ENCODE measurements at regions not wholly inside any gene's neighbourhood (a gene's known extent, or its start where the extent isn't known, plus 50 kb on each side); places are given as distances from the start of the nearest gene placed in this dataset.

GRCh38 chr14:71220462-71220861 lies 313.2 kb downstream of the PCNX1 start:
- no peaks in the 10 kb centered on the region for H3K36me3 ChIP-seq (ENCODE audit: control insufficient read depth, insufficient read depth, low read length)
- H3K27ac ChIP-seq (ENCODE audit: low read length), result no peak overlapping the region
- no CpG with 5 or more reads among the region's 4 CpGs for whole genome bisulfite sequencing (ENCODE audit: insufficient coverage, insufficient read length)

DNA sequence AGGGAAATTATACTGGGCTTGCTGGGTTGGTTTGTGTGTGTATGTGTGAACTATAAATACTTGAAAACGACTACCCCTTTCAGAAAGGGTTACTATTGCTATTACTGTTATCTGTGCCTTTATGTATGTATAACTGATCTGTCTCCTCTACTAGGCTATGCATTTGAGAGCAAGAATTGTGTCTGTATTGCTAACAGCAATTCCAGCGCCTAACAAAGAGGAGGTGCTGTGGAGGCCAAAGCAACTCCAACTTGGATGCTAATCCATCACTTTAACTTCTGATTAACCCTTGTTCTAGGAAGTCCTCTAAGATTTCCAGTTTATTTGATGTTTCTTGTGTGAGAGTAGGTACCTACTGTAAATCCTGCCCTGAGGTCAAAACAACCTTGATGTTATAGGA lies 313.9 kb downstream of the PCNX1 start:
- DNase-seq (ENCODE audit: low read depth, low spot score), result no peak
- H3K9me3 ChIP-seq (ENCODE audit: control insufficient read depth, insufficient read depth, low read length), result no peaks in the 10 kb centered on the region
- H3K4me1 ChIP-seq (ENCODE audit: control insufficient read depth, insufficient read depth, low read length), result no peaks in the 10 kb centered on the region
- H3K36me3 ChIP-seq (ENCODE audit: control insufficient read depth, insufficient read depth, low read length), result no peaks in the 10 kb centered on the region
- H3K27me3 ChIP-seq (ENCODE audit: control insufficient read depth, insufficient read depth, low read length), result no peaks in the 10 kb centered on the region
- no peak overlapping the region for H3K27ac ChIP-seq (ENCODE audit: low read length)
- no CpG with 5 or more reads among the region's 2 CpGs for WGBS (ENCODE audit: insufficient coverage, insufficient read length)
- H3K4me3 ChIP-seq (ENCODE audit: low read length), result no peak overlapping the region

More at GRCh38 chr14:71220462-71220861, 313.2 kb downstream of the PCNX1 start:
- Histone ChIP-seq H3K27me3 (ENCODE audit: control insufficient read depth, insufficient read depth, low read length) (no peaks in the 10 kb centered on the region), H3K4me1 (ENCODE audit: control insufficient read depth, insufficient read depth, low read length) (no peaks in the 10 kb centered on the region), H3K4me3 (ENCODE audit: low read length) (no peak overlapping the region), H3K9me3 (ENCODE audit: control insufficient read depth, insufficient read depth, low read length) (no peaks in the 10 kb centered on the region)
- DNase-seq (ENCODE audit: low read depth, low spot score), result no peak

DNA sequence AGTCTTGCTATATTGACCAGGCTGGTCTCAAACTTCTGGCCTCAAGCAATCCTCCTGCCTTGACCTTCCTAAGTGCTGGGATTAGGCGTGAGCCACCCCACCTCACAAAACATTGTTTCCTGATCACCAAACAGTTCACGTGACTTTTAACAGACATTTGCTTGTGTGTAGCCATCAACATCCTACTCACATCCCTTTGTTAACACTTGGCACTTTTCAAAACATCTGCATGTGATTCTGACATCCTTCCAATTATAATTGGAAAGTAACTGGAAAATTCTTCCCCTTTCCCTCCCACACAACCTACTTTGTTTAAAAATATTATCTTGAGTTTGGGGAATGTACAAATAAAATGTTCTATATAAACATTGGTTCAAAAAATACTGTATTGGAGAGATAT lies 317.9 kb downstream of the PCNX1 start:
- H3K4me3 ChIP-seq (ENCODE audit: low read length), result no peak overlapping the region
- no peak overlapping the region for H3K27ac ChIP-seq (ENCODE audit: low read length)
- H3K36me3 ChIP-seq (ENCODE audit: control insufficient read depth, insufficient read depth, low read length), result no peaks in the 10 kb centered on the region
- no peaks in the 10 kb centered on the region for H3K4me1 ChIP-seq (ENCODE audit: control insufficient read depth, insufficient read depth, low read length)
- WGBS (ENCODE audit: insufficient coverage, insufficient read length), result no CpG with 5 or more reads among the region's 2 CpGs
- no peaks in the 10 kb centered on the region for H3K9me3 ChIP-seq (ENCODE audit: control insufficient read depth, insufficient read depth, low read length)
- DNase-seq (ENCODE audit: low read depth, low spot score), result no peak
- H3K27me3 ChIP-seq (ENCODE audit: control insufficient read depth, insufficient read depth, low read length), result no peaks in the 10 kb centered on the region

DNA sequence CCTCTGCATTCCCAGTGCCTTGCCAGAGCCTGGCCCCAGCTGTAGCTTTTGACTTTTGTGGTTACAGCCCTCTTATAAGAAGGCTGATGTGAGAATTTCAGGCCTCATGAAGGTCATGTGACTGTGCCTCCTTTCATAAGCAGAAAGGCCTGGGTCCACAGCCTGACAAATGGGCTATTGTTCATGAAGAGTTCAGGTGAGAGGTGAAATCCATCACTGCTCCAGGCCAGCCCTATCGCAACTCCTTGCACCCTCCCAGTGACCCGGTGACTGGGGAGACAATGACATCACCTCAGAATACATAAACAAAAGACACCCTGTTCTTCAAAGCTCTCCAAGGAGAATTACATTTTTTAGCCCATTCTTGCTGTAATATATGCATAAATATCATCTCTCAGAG lies 321.5 kb downstream of the PCNX1 start:
- Histone ChIP-seq H3K4me3 (ENCODE audit: low read length) (no peak overlapping the region), H3K27ac (ENCODE audit: low read length) (no peak overlapping the region), H3K36me3 (ENCODE audit: control insufficient read depth, insufficient read depth, low read length) (no peaks in the 10 kb centered on the region), H3K4me1 (ENCODE audit: control insufficient read depth, insufficient read depth, low read length) (no peaks in the 10 kb centered on the region), H3K9me3 (ENCODE audit: control insufficient read depth, insufficient read depth, low read length) (no peaks in the 10 kb centered on the region), H3K27me3 (ENCODE audit: control insufficient read depth, insufficient read depth, low read length) (no peaks in the 10 kb centered on the region)
- no CpG with 5 or more reads among the region's 2 CpGs for WGBS (ENCODE audit: insufficient coverage, insufficient read length)
- DNase-seq (ENCODE audit: low read depth, low spot score), result no peak

DNA sequence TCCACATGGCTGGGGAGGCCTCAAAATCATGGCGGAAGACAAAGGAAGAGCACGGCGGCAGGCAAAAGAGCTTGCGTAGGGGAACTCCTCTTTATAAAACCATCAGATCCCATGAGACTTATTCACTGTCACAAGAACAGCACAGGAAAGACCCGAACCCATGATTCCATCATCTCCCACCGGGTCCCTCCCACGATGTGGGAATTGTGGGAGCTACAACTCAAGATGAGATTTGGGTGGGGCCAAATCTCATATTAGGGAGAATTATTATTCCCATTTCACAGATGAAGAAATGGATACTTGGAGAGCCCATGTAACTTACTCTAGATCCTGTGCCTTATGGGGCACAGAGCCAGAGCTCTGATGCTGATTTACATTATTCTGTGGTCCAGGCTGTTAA lies 322.6 kb downstream of the PCNX1 start:
- Histone ChIP-seq H3K27ac (ENCODE audit: low read length) (no peak overlapping the region), H3K27me3 (ENCODE audit: control insufficient read depth, insufficient read depth, low read length) (no peaks in the 10 kb centered on the region), H3K9me3 (ENCODE audit: control insufficient read depth, insufficient read depth, low read length) (no peaks in the 10 kb centered on the region), H3K4me3 (ENCODE audit: low read length) (no peak overlapping the region), H3K4me1 (ENCODE audit: control insufficient read depth, insufficient read depth, low read length) (no peaks in the 10 kb centered on the region), H3K36me3 (ENCODE audit: control insufficient read depth, insufficient read depth, low read length) (no peaks in the 10 kb centered on the region)
- no CpG with 5 or more reads among the region's 7 CpGs for WGBS (ENCODE audit: insufficient coverage, insufficient read length)
- DNase-seq (ENCODE audit: low read depth, low spot score), result no peak

GRCh38 chr14:71230897-71231296 lies 323.6 kb downstream of the PCNX1 start:
- Histone ChIP-seq H3K27me3 (ENCODE audit: control insufficient read depth, insufficient read depth, low read length) (no peaks in the 10 kb centered on the region), H3K36me3 (ENCODE audit: control insufficient read depth, insufficient read depth, low read length) (no peaks in the 10 kb centered on the region), H3K4me3 (ENCODE audit: low read length) (no peak overlapping the region), H3K27ac (ENCODE audit: low read length) (no peak overlapping the region), H3K4me1 (ENCODE audit: control insufficient read depth, insufficient read depth, low read length) (no peaks in the 10 kb centered on the region), H3K9me3 (ENCODE audit: control insufficient read depth, insufficient read depth, low read length) (no peaks in the 10 kb centered on the region)
- no CpG with 5 or more reads among the region's 13 CpGs for WGBS (ENCODE audit: insufficient coverage, insufficient read length)
- no peak for DNase-seq (ENCODE audit: low read depth, low spot score)

GRCh38 chr14:71231521-71232393 lies 324.5 kb downstream of the PCNX1 start:
- H3K4me3 ChIP-seq (ENCODE audit: low read length), result no peak overlapping the region
- DNase-seq (ENCODE audit: low read depth, low spot score), result no peak
- H3K27me3 ChIP-seq (ENCODE audit: control insufficient read depth, insufficient read depth, low read length), result no peaks in the 10 kb centered on the region
- H3K36me3 ChIP-seq (ENCODE audit: control insufficient read depth, insufficient read depth, low read length), result no peaks in the 10 kb centered on the region
- no peaks in the 10 kb centered on the region for H3K4me1 ChIP-seq (ENCODE audit: control insufficient read depth, insufficient read depth, low read length)
- H3K9me3 ChIP-seq (ENCODE audit: control insufficient read depth, insufficient read depth, low read length), result no peaks in the 10 kb centered on the region
- H3K27ac ChIP-seq (ENCODE audit: low read length), result no peak overlapping the region
- WGBS (ENCODE audit: insufficient coverage, insufficient read length), result no CpG with 5 or more reads among the region's 16 CpGs

- Histone ChIP-seq H3K4me1 (ENCODE audit: control insufficient read depth, insufficient read depth, low read length) (no peaks in the 10 kb centered on the region), H3K4me3 (ENCODE audit: low read length) (no peak overlapping the region), H3K27me3 (ENCODE audit: control insufficient read depth, insufficient read depth, low read length) (no peaks in the 10 kb centered on the region), H3K9me3 (ENCODE audit: control insufficient read depth, insufficient read depth, low read length) (no peaks in the 10 kb centered on the region), H3K36me3 (ENCODE audit: control insufficient read depth, insufficient read depth, low read length) (no peaks in the 10 kb centered on the region), H3K27ac (ENCODE audit: low read length) (no peak overlapping the region)
- no peak for DNase-seq (ENCODE audit: low read depth, low spot score)
- WGBS (ENCODE audit: insufficient coverage, insufficient read length), result no CpG with 5 or more reads among the region's 12 CpGs
Observed at GRCh38 chr14:71232506-71232905, 325.2 kb downstream of the PCNX1 start.

GRCh38 chr14:71235875-71236274 lies 328.6 kb downstream of the PCNX1 start:
- no peak overlapping the region for H3K4me3 ChIP-seq (ENCODE audit: low read length)

GRCh38 chr14:71236487-71236886 lies 329.2 kb downstream of the PCNX1 start:
- no peaks in the 10 kb centered on the region for H3K36me3 ChIP-seq (ENCODE audit: control insufficient read depth, insufficient read depth, low read length)
- WGBS (ENCODE audit: insufficient coverage, insufficient read length), result no CpG with 5 or more reads among the region's 3 CpGs
- no peaks in the 10 kb centered on the region for H3K4me1 ChIP-seq (ENCODE audit: control insufficient read depth, insufficient read depth, low read length)
- no peak for DNase-seq (ENCODE audit: low read depth, low spot score)
- H3K27ac ChIP-seq (ENCODE audit: low read length), result no peak overlapping the region
- no peaks in the 10 kb centered on the region for H3K9me3 ChIP-seq (ENCODE audit: control insufficient read depth, insufficient read depth, low read length)
- H3K4me3 ChIP-seq (ENCODE audit: low read length), result no peak overlapping the region
- no peaks in the 10 kb centered on the region for H3K27me3 ChIP-seq (ENCODE audit: control insufficient read depth, insufficient read depth, low read length)

More at GRCh38 chr14:71235875-71236274, 328.6 kb downstream of the PCNX1 start:
- DNase-seq (ENCODE audit: low read depth, low spot score), result no peak
- H3K27me3 ChIP-seq (ENCODE audit: control insufficient read depth, insufficient read depth, low read length), result no peaks in the 10 kb centered on the region
- H3K36me3 ChIP-seq (ENCODE audit: control insufficient read depth, insufficient read depth, low read length), result no peaks in the 10 kb centered on the region
- no peaks in the 10 kb centered on the region for H3K4me1 ChIP-seq (ENCODE audit: control insufficient read depth, insufficient read depth, low read length)
- no peak overlapping the region for H3K27ac ChIP-seq (ENCODE audit: low read length)
- WGBS (ENCODE audit: insufficient coverage, insufficient read length), result no CpG with 5 or more reads among the region's 7 CpGs
- no peaks in the 10 kb centered on the region for H3K9me3 ChIP-seq (ENCODE audit: control insufficient read depth, insufficient read depth, low read length)

- Histone ChIP-seq H3K36me3 (ENCODE audit: control insufficient read depth, insufficient read depth, low read length) (no peaks in the 10 kb centered on the region), H3K27ac (ENCODE audit: low read length) (no peak overlapping the region), H3K4me1 (ENCODE audit: control insufficient read depth, insufficient read depth, low read length) (no peaks in the 10 kb centered on the region), H3K27me3 (ENCODE audit: control insufficient read depth, insufficient read depth, low read length) (no peaks in the 10 kb centered on the region), H3K9me3 (ENCODE audit: control insufficient read depth, insufficient read depth, low read length) (no peaks in the 10 kb centered on the region), H3K4me3 (ENCODE audit: low read length) (no peak overlapping the region)
- no peak for DNase-seq (ENCODE audit: low read depth, low spot score)
- WGBS (ENCODE audit: insufficient coverage, insufficient read length), result no CpG with 5 or more reads among the region's 4 CpGs
Observed at GRCh38 chr14:71237556-71237955, 330.3 kb downstream of the PCNX1 start.
